SKM-1 (cell line): ENCODE measurements at regions not wholly inside any gene's neighbourhood (a gene's known extent, or its start where the extent isn't known, plus 50 kb on each side); places are given as distances from the start of the nearest gene placed in this dataset.

Experiments
- DNase-seq: peaks from one replicate; lab custom pipeline; 2025; ENCODE audit not compliant: unreplicated experiment; lab: John Stamatoyannopoulos, UW

DNA sequence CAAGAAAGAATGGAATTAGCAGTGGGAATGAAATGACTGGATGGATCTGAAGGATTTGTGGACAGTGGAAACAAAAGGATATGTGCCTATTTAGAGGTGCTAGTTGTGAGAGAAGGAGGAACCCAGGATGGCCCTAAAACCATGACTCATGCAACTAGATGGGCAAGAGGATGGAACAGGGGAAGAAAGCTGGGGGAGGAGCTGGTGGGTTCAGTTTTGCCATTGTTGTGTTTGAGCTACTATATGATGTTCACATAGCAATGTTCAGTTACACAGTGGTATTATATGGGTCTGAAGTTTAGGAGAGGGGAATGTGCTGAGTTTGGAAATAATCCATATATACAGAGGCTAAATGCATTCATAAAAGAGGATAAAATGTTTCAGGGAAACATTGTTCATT, 125.7 kb upstream of the SSTR4 start:
- no peak for DNase-seq

GRCh38 chr20:22910287-22910852, 124.7 kb upstream of the SSTR4 start:
- DNase-seq = no peak

DNA sequence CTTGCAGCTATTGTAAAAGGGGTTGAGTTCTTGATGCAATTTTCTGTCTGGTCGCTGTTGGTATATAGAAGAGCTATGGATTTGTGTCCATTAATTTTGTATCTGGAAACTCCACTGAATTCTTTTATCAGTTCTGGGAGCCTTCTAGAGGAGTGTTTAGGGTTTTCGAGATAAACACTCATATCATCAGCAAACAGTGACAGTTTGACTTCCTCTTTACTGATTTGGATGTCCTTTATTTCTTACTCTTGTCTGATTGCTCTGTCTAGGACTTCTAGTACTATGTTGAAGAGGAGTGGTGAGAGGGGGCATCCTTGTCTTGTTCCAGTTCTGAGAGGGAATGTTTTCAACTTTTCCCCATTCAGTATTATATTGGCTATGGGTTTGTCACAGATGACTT, 120.8 kb upstream of the SSTR4 start:
- DNase-seq = no peak

GRCh38 chr20:22915512-22915911, 119.6 kb upstream of the SSTR4 start:
- DNase-seq = no peak

DNA sequence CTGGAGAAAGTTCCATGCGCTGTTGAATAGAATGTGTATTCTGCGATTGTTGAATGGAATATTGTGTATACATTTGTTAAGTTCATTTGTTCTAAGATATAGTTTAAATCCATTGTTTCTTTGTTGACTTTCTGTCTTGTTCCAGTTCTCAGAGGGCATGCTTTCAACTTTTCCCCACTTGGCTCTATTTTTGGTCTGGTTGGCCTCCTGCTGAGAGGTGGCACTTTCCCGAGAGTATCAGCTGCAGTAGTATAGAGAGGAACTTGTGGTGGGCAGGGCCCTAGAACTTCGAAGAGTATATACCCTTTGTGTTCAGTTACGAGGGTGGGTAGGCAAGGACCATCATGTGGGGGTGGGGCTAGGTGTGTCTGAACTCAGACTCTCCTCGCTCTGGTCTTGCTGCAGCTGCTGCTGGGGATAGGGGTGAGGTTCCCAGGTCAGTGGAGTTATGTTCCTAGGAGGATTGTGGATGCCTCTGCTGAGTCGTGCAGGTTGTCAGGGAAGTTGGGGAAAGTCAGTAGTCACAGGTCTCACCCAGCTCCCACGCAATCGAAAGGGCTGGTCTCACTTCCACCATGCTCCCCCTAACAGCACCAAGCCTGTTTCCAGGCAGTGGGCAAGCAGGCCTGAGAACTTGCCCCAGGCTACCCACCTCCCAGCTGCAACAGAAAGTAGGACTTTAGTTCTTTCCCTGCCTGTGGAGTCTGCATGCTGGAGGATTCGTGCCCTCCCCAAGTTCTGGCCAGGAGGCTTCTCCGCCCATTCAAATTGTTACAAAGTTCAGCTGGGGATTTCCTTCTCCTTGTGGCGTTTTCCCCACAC, 118.9 kb upstream of the SSTR4 start:
- no peak for DNase-seq

GRCh38 chr20:22918286-22918983, 116.7 kb upstream of the SSTR4 start:
- DNase-seq = no peak

DNA sequence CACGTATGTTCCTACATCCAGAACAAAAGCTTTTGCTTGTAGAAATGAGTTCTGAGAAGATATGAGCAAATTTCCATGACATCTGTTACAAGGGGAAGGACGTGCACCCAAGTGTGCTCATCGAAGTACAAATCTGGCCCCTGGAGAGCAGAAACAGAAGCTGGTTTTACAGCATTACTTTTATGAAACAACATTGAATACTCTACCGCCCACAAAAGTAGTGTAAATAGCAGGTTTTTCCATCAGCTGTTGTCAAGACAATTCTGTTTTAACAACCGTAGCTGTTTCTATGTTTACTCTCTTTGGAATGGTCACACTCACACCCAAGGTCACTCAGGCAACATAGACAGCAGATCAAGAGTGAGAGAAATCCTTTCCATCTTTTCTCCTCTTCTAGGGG, 114.2 kb upstream of the SSTR4 start:
- DNase-seq = no peak

- peak; percentile 15 for DNase-seq
Observed at GRCh38 chr20:22921595-22922421, 113.3 kb upstream of the SSTR4 start.

DNA sequence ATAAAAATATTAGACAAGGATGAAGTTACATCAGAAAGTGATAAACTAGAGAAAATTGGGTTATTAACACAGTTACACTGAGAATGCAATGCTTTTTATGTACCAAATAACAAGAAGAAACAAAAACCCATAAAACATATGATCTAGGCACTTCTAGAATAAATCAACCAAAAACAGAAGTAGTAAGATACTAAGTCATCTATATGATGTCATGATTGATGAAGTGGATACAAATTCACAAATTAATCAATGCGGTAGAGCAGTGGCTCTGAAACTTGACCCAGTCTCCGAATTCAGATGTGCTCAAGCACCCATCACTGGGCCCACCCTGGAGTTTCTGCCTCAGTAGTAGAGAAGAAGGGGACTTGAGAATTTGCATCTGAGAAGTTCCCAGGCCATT, 112.1 kb upstream of the SSTR4 start:
- no peak for DNase-seq

GRCh38 chr20:22924046-22924737, 110.9 kb upstream of the SSTR4 start:
- DNase-seq = no peak

- DNase-seq = no peak
Observed at GRCh38 chr20:22924949-22925612, 110.0 kb upstream of the SSTR4 start.

DNA sequence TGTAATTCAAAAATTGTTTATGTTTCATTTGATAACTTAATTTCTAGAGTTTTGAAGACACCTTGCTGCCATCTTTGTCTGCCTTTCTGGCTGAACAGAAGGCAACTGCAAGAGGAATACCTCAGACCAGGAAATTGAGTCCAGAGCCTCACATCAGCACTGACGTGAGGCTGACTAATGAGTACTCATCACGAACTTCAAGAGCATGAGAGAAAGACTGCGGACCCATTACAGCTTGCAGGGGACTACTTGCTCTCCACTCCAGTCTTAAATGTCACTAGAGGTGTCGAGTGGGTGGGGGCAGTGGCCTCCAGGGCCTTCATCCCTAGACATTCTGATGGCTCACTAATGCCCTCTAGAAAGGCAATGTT, 109.5 kb upstream of the SSTR4 start:
- DNase-seq = no peak

DNA sequence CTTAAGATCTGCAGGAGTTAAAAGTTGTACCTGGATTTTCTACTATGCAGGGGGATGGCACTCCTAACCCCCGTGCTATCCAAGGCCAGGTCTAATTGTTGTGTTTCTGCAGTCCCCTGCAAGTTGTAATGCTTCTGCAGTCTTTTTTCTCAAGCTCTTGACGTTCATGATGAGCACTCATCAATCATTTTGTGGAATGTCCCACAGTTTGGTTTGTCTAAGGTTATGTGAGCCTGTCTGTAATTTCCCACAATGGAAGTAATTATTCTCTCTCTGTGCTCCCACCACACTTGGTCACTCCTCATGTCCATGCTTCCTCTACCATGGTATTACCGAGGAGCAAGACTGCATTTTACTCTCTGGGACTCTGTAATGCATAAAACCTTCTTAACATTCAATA, 107.6 kb upstream of the SSTR4 start:
- DNase-seq = no peak

DNA sequence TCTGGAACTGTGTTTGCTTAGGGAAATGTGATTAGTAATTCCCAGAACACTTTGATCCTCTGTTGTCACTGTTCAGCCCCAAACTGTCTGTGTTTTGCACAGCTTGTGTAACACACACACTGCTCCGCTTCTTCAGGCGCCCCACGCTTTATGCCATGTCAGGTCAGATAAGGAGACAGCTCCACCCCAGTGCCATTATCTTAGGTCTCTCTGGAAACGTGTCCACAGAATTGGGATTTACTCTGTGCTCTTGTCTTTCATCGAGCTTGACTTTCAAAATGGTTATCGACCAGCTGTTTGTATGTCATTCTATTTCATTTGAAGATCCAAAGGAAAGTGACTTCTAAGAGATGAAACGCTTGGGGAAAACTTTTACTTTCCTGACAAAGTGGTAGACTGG, 106.4 kb upstream of the SSTR4 start:
- DNase-seq = no peak

GRCh38 chr20:22929661-22930060, 105.5 kb upstream of the SSTR4 start:
- DNase-seq = no peak

- no peak for DNase-seq
Observed at GRCh38 chr20:22931653-22932608, 103.2 kb upstream of the SSTR4 start.

DNA sequence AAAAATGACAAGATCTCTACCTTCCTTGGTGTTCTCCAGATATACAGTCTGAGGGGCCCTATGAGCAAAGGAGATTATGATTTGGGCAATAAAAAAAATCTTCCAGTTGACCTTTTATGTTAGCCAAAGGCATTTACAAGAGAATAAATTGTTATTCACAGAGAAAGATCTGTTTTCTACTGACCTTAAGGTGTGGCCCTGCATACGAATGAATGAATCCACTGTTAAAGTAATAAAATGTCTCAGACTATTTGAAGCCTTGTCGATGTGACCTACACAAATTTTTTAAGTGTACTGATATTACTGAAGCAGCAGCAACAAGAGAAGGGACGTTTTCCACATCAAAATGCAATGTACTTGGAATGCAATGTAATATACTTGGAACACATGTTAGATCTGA, 95.9 kb upstream of the SSTR4 start:
- DNase-seq = no peak

GRCh38 chr20:22940350-22940749, 94.8 kb upstream of the SSTR4 start:
- DNase-seq = no peak

GRCh38 chr20:22941550-22941949, 93.6 kb upstream of the SSTR4 start:
- no peak for DNase-seq
